Trophoblast cell (in vitro differentiated cells and primary cell): ENCODE measurements at regions not wholly inside any gene's neighbourhood (a gene's known extent, or its start where the extent isn't known, plus 50 kb on each side); places are given as distances from the start of the nearest gene placed in this dataset.

Experiments
- DNase-seq, 2 donors: peaks; one replicate each; pipeline ENCODE4 v3.0.0-alpha.2; 2016
- H2AFZ ChIP-seq: 2 replicates; pipeline ENCODE4 v1.6.1; 2013; ENCODE audit warnings: low read length, moderate library complexity, mild to moderate bottlenecking; ENCODE audit not compliant: insufficient read depth, poor library complexity
- H2AK5ac ChIP-seq: 2 replicates; pipeline ENCODE4 v1.6.1; 2013; ENCODE audit warnings: mild to moderate bottlenecking, low read length
- H2BK120ac ChIP-seq: 2 replicates; pipeline ENCODE4 v1.6.1; 2013; ENCODE audit warnings: low read length, mild to moderate bottlenecking, moderate library complexity; ENCODE audit not compliant: insufficient read depth, poor library complexity
- H2BK12ac ChIP-seq: 2 replicates; pipeline ENCODE4 v1.6.1; 2013; ENCODE audit warnings: mild to moderate bottlenecking, low read length, moderate library complexity
- H2BK5ac ChIP-seq: 2 replicates; pipeline ENCODE4 v1.6.1; 2013; ENCODE audit warnings: low read length, low read depth, moderate library complexity, mild to moderate bottlenecking; ENCODE audit not compliant: poor library complexity
- H3K14ac ChIP-seq: 2 replicates; pipeline ENCODE4 v1.6.1; 2013; ENCODE audit warnings: mild to moderate bottlenecking, low read length
- H3K18ac ChIP-seq: 2 replicates; pipeline ENCODE4 v1.6.1; 2013; ENCODE audit warnings: mild to moderate bottlenecking, low read length
- H3K23ac ChIP-seq: 2 replicates; pipeline ENCODE4 v1.6.1; 2013; ENCODE audit warnings: low read length
- H3K27ac ChIP-seq: 2 replicates; pipeline ENCODE4 v1.5.1; 2013; ENCODE audit warnings: low read depth, mild to moderate bottlenecking, inconsistent platforms, low read length, moderate library complexity
- H3K27me3 ChIP-seq: 2 replicates; pipeline ENCODE4 v1.6.1; 2013; ENCODE audit warnings: inconsistent platforms, mild to moderate bottlenecking, low read length, moderate library complexity; ENCODE audit not compliant: insufficient read depth
- H3K36me3 ChIP-seq, 2 experiments: 1 replicate in 1 of 2; 2 replicates in 1 of 2; pipeline ENCODE4 v1.6.1; 2013; ENCODE audit warnings: low read length in 2 of 2, mild to moderate bottlenecking in 2 of 2, moderate library complexity in 1 of 2; ENCODE audit not compliant: insufficient read depth in 2 of 2, control insufficient read depth in 1 of 2
- H3K4ac ChIP-seq: 2 replicates; pipeline ENCODE4 v1.6.1; 2013; ENCODE audit warnings: low read depth, mild to moderate bottlenecking, low read length, moderate library complexity
- H3K4me1 ChIP-seq, 2 experiments: 1 replicate in 1 of 2; 2 replicates in 1 of 2; pipeline ENCODE4 v1.6.1; 2013; ENCODE audit warnings: low read length in 2 of 2, mild to moderate bottlenecking in 2 of 2, moderate library complexity in 1 of 2; ENCODE audit not compliant: insufficient read depth in 2 of 2, control insufficient read depth in 1 of 2
- H3K4me2 ChIP-seq: 2 replicates; pipeline ENCODE4 v1.6.1; 2013; ENCODE audit warnings: inconsistent platforms, mild to moderate bottlenecking, low read length, moderate library complexity
- H3K4me3 ChIP-seq: 2 replicates; pipeline ENCODE4 v1.5.1; 2013; ENCODE audit warnings: mild to moderate bottlenecking, low read depth, low read length, inconsistent platforms
- H3K79me1 ChIP-seq: one replicate; pipeline ENCODE4 v1.6.1; 2013; ENCODE audit warnings: low read length
- H3K79me2 ChIP-seq: 2 replicates; pipeline ENCODE4 v1.6.1; 2013; ENCODE audit warnings: low read length, mild to moderate bottlenecking; ENCODE audit not compliant: control insufficient read depth, insufficient read depth, poor library complexity
- H3K9ac ChIP-seq: 2 replicates; pipeline ENCODE4 v1.6.1; 2013; ENCODE audit warnings: mild to moderate bottlenecking, low read length
- H3K9me3 ChIP-seq: 2 replicates; pipeline ENCODE4 v1.6.1; 2013; ENCODE audit warnings: low read depth, mild to moderate bottlenecking, control low read depth, inconsistent platforms, low read length; ENCODE audit not compliant: insufficient read depth
- H4K12ac ChIP-seq: 2 replicates; pipeline ENCODE4 v1.6.1; 2013; ENCODE audit warnings: low read depth, mild to moderate bottlenecking, low read length, moderate library complexity
- H4K8ac ChIP-seq: 2 replicates; pipeline ENCODE4 v1.6.1; 2013; ENCODE audit warnings: low read depth, mild to moderate bottlenecking, low read length, moderate library complexity
- H4K91ac ChIP-seq: one replicate; pipeline ENCODE4 v1.6.1; 2013; ENCODE audit warnings: low read depth, mild to moderate bottlenecking, low read length, moderate library complexity
- WGBS: extraction: QIAGEN DNeasy Blood & Tissue Kit; methylation state at CpG from one replicate; pipeline ENCODE4 v1.1.7; 2013; ENCODE audit warnings: missing lambda C conversion rate; ENCODE audit not compliant: insufficient read length, insufficient coverage; ENCODE audit errors: extremely low coverage; 5-methylcytosine and 5-hydroxymethylcytosine counted together

DNA sequence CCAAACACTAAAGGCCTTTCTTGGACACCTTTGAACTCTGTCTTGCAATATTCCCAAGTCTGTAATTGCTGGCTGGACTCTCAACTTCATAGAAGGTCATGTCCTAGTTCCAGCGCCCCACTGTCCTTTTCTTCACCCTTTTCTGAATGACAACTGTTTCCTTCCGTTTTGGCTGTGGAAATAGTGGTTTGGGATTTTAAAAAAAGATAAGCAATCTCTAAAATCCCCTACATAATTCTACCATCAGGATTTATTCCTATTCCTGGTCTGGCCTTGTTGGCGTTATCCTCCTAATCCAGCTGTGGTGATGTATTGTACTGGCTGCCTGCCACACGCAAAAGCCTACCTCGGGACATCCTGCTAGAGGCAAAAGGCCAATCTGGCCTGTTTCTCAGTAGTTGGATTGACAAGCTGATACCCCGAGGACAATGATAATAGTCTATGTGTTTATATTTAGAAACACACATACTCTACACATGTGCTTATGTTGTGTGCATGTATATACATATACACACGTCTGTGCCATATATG, 440.3 kb upstream of the DPH6 start:
- no peaks in the 10 kb centered on the region for H3K79me1 ChIP-seq
- H2AFZ ChIP-seq: no peak overlapping the region
- H2BK5ac ChIP-seq: no peak overlapping the region
- no peak overlapping the region for H4K91ac ChIP-seq
- H3K79me2 ChIP-seq: no peaks in the 10 kb centered on the region
- H4K8ac ChIP-seq: no peak overlapping the region
- H3K36me3 ChIP-seq: no peaks in the 10 kb centered on the region
- H2AK5ac ChIP-seq: no peak overlapping the region
- H3K27me3 ChIP-seq: no peaks in the 10 kb centered on the region
- H3K9me3 ChIP-seq: no peaks in the 10 kb centered on the region
- no peak overlapping the region for H2BK120ac ChIP-seq
- no CpG with 5 or more reads among the region's 7 CpGs for WGBS
- no peak overlapping the region for H3K18ac ChIP-seq
- no peak overlapping the region for H3K23ac ChIP-seq
- no peak overlapping the region for H2BK12ac ChIP-seq
- H3K14ac ChIP-seq: no peak overlapping the region
- H3K27ac ChIP-seq: no peak overlapping the region
- no peak overlapping the region for H4K12ac ChIP-seq
- no peak overlapping the region for H3K4ac ChIP-seq
- H3K4me2 ChIP-seq: no peak overlapping the region
- no peak overlapping the region for H3K4me3 ChIP-seq
- DNase-seq: no peak
- H3K4me1 ChIP-seq: no peaks in the 10 kb centered on the region
- no peak overlapping the region for H3K9ac ChIP-seq

DNA sequence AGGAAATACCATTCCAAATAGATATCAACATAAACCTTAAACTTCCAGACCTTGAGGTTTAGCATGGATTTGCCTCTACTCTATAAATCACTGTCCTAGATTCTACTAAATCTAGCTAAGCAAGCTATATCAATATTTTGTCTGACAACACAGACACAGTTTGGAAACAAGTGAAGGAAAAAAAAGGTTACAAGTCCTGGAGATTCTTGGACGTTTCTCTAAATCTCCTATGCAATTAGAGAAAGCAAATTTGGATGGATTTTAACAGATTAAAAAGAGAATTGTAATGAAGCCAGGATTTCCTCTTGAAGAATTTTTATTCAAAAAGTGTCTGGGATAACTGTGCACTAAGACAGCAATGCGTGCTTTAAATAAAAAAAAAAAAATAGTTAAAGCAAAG, 441.1 kb upstream of the DPH6 start:
- H3K36me3 ChIP-seq: no peaks in the 10 kb centered on the region
- no peaks in the 10 kb centered on the region for H3K27me3 ChIP-seq
- no peak overlapping the region for H4K8ac ChIP-seq
- H3K14ac ChIP-seq: no peak overlapping the region
- no peak overlapping the region for H3K27ac ChIP-seq
- no peak overlapping the region for H3K23ac ChIP-seq
- no peaks in the 10 kb centered on the region for H3K4me1 ChIP-seq
- no peak overlapping the region for H2BK12ac ChIP-seq
- no peak for DNase-seq
- no peak overlapping the region for H3K4ac ChIP-seq
- H2BK120ac ChIP-seq: no peak overlapping the region
- no peak overlapping the region for H3K18ac ChIP-seq
- no peak overlapping the region for H2BK5ac ChIP-seq
- no peaks in the 10 kb centered on the region for H3K9me3 ChIP-seq
- H4K91ac ChIP-seq: no peak overlapping the region
- no peak overlapping the region for H2AK5ac ChIP-seq
- no peak overlapping the region for H3K9ac ChIP-seq
- H2AFZ ChIP-seq: no peak overlapping the region
- H4K12ac ChIP-seq: no peak overlapping the region
- no peak overlapping the region for H3K4me3 ChIP-seq
- H3K79me2 ChIP-seq: no peaks in the 10 kb centered on the region
- H3K79me1 ChIP-seq: no peaks in the 10 kb centered on the region
- no CpG with 5 or more reads among the region's 2 CpGs for WGBS
- H3K4me2 ChIP-seq: no peak overlapping the region

DNA sequence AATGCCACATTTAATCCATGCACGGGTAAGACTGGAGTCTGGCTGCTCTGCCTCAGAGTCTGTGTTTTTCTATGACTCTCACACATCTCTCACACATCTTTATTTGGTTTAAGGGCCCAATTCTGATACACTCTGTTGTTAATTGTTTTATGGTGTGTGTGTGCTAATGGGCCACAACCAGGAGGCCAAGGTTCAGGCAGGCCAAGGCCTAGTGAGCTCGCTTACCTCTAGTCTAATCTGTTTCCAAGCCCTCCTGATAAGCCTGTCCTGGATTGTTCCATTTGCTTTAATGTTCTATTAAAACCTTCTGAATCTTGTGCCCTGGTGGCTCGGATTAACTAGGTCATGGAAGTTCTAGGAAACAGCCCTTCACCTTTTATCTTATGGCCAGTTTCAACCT, 445.4 kb upstream of the DPH6 start:
- Histone ChIP-seq H3K4me3 (no peak overlapping the region), H2BK120ac (no peak overlapping the region), H4K91ac (no peak overlapping the region), H2BK12ac (no peak overlapping the region), H3K79me1 (no peaks in the 10 kb centered on the region), H3K4me2 (no peak overlapping the region), H2AK5ac (no peak overlapping the region), H4K12ac (no peak overlapping the region), H2AFZ (no peak overlapping the region), H3K9me3 (peaks cover 2% of the 10 kb centered on the region), H3K18ac (no peak overlapping the region), H3K9ac (no peak overlapping the region), H3K14ac (no peak overlapping the region), H3K27ac (no peak overlapping the region), H3K4me1 (no peaks in the 10 kb centered on the region), H4K8ac (no peak overlapping the region), H3K27me3 (no peaks in the 10 kb centered on the region), H3K79me2 (no peaks in the 10 kb centered on the region), H2BK5ac (no peak overlapping the region), H3K36me3 (no peaks in the 10 kb centered on the region), H3K23ac (no peak overlapping the region), H3K4ac (no peak overlapping the region)
- DNase-seq: no peak
- WGBS: no CpG with 5 or more reads among the region's 3 CpGs

GRCh38 chr15:35992791-35993190, 446.8 kb upstream of the DPH6 start:
- no CpG with 5 or more reads among the region's 2 CpGs for WGBS
- H2BK120ac ChIP-seq: no peak overlapping the region
- H3K9ac ChIP-seq: no peak overlapping the region
- H3K27ac ChIP-seq: no peak overlapping the region
- no peaks in the 10 kb centered on the region for H3K79me2 ChIP-seq
- no peak overlapping the region for H3K4ac ChIP-seq
- H3K18ac ChIP-seq: no peak overlapping the region
- no peak overlapping the region for H4K8ac ChIP-seq
- peak; percentile 4 to 57 for DNase-seq
- H3K4me1 ChIP-seq: no peaks in the 10 kb centered on the region
- H2BK12ac ChIP-seq: no peak overlapping the region
- no peaks in the 10 kb centered on the region for H3K79me1 ChIP-seq
- no peaks in the 10 kb centered on the region for H3K36me3 ChIP-seq
- no peak overlapping the region for H3K14ac ChIP-seq
- no peak overlapping the region for H2AFZ ChIP-seq
- H3K4me2 ChIP-seq: no peak overlapping the region
- no peaks in the 10 kb centered on the region for H3K27me3 ChIP-seq
- no peak overlapping the region for H2AK5ac ChIP-seq
- no peak overlapping the region for H4K12ac ChIP-seq
- H2BK5ac ChIP-seq: no peak overlapping the region
- H4K91ac ChIP-seq: no peak overlapping the region
- H3K23ac ChIP-seq: no peak overlapping the region
- no peak overlapping the region for H3K4me3 ChIP-seq
- peaks cover 2% of the 10 kb centered on the region for H3K9me3 ChIP-seq
